Neural progenitor cell (in vitro differentiated cells): ENCODE measurements at regions not wholly inside any gene's neighbourhood (a gene's known extent, or its start where the extent isn't known, plus 50 kb on each side); places are given as distances from the start of the nearest gene placed in this dataset.

ENCODE experiments used
- EZH2 ChIP-seq: fragments of 200-600 bp; sonication (generic); IDR thresholded peaks from 2 replicates; pipeline ENCODE4 v1.6.1; 2017; ENCODE audit warnings: antibody characterized with exemption, mild to moderate bottlenecking, moderate library complexity
- EZH2phosphoT487 ChIP-seq: fragments of 200-600 bp; sonication (generic); IDR thresholded peaks from 2 replicates; pipeline ENCODE4 v1.6.1; 2017; ENCODE audit warnings: antibody characterized with exemption
- TF ChIP-seq, protein P1 (sequence below): fragments of 200-600 bp; sonication (generic); IDR thresholded peaks from 2 replicates; pipeline ENCODE4 v1.5.1; 2017; ENCODE audit warnings: antibody characterized with exemption, mild to moderate bottlenecking

DNA sequence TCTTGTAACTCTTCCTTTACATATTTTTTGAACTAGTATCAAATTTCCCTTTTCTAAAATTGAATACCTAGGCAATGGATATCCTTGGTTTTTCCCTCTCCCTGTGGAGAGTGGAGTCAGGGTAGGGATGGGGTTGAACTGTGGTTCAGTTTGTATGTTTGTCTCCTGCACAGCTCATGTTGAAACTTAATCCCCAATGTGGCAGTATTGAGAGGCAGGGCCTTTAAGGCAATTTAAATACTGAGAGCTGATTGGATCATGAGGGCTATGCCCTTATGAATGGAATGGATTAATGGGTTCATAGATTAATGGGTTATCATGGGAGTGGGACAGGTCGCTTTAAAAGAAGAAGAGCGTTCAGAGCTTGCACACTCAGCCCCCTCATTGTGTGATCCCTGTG, 127.2 kb upstream of the RGS6 start:
- TF ChIP-seq, protein P1, sequence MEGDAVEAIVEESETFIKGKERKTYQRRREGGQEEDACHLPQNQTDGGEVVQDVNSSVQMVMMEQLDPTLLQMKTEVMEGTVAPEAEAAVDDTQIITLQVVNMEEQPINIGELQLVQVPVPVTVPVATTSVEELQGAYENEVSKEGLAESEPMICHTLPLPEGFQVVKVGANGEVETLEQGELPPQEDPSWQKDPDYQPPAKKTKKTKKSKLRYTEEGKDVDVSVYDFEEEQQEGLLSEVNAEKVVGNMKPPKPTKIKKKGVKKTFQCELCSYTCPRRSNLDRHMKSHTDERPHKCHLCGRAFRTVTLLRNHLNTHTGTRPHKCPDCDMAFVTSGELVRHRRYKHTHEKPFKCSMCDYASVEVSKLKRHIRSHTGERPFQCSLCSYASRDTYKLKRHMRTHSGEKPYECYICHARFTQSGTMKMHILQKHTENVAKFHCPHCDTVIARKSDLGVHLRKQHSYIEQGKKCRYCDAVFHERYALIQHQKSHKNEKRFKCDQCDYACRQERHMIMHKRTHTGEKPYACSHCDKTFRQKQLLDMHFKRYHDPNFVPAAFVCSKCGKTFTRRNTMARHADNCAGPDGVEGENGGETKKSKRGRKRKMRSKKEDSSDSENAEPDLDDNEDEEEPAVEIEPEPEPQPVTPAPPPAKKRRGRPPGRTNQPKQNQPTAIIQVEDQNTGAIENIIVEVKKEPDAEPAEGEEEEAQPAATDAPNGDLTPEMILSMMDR, result no peak
- TF ChIP-seq EZH2phosphoT487 (no peak), EZH2 (no peak)
